ENCODE measurements at regions not wholly inside any gene's neighbourhood (a gene's known extent, or its start where the extent isn't known, plus 50 kb on each side); places are given as distances from the start of the nearest gene placed in this dataset.

DNA sequence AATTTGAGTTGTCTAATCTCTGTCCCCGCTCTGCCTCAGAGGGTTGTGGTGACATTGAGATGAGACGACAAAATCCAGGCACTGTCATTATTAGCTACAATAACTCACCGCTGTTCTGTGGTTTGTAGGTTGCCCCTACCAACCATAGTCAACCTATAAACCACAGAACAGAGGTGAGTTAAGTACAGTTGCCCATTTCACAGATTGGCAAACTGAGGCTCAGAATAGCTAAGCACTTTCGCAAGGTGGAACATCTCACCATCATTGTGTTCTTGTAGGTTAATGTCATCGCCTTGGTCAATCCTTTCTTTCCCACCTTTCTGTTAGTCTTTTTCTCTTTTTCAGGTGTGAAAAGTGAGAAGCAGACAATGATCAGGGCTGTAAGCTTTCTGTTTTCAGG is 63.4 kb upstream of the LHX5 start:
- TF ChIP-seq, protein P1, sequence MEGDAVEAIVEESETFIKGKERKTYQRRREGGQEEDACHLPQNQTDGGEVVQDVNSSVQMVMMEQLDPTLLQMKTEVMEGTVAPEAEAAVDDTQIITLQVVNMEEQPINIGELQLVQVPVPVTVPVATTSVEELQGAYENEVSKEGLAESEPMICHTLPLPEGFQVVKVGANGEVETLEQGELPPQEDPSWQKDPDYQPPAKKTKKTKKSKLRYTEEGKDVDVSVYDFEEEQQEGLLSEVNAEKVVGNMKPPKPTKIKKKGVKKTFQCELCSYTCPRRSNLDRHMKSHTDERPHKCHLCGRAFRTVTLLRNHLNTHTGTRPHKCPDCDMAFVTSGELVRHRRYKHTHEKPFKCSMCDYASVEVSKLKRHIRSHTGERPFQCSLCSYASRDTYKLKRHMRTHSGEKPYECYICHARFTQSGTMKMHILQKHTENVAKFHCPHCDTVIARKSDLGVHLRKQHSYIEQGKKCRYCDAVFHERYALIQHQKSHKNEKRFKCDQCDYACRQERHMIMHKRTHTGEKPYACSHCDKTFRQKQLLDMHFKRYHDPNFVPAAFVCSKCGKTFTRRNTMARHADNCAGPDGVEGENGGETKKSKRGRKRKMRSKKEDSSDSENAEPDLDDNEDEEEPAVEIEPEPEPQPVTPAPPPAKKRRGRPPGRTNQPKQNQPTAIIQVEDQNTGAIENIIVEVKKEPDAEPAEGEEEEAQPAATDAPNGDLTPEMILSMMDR (tag by site-specific recombination; IDR thresholded peaks at IDR 0.05) = no peak
- no peak for TF ChIP-seq ZNF19 (tag by site-specific recombination; IDR thresholded peaks at IDR 0.05; ENCODE audit: low read depth)
- TF ChIP-seq ZBTB1 (tag by site-specific recombination; IDR thresholded peaks at IDR 0.05) = no peak
- TF ChIP-seq, protein P2, sequence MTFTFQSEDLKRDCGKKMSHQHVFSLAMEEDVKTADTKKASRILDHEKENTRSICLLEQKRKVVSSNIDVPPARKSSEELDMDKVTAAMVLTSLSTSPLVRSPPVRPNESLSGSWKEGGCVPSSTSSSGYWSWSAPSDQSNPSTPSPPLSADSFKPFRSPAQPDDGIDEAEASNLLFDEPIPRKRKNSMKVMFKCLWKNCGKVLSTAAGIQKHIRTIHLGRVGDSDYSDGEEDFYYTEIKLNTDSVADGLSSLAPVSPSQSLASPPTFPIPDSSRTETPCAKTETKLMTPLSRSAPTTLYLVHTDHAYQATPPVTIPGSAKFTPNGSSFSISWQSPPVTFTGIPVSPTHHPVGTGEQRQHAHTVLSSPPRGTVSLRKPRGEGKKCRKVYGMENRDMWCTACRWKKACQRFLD (tag by site-specific recombination; IDR thresholded peaks at IDR 0.05) = no peak
- no peak for TF ChIP-seq YY1 (tag by site-specific recombination; IDR thresholded peaks at IDR 0.05)
- no peak for TF ChIP-seq GFI1B (tag by site-specific recombination; IDR thresholded peaks at IDR 0.05)
- TF ChIP-seq, protein P3, sequence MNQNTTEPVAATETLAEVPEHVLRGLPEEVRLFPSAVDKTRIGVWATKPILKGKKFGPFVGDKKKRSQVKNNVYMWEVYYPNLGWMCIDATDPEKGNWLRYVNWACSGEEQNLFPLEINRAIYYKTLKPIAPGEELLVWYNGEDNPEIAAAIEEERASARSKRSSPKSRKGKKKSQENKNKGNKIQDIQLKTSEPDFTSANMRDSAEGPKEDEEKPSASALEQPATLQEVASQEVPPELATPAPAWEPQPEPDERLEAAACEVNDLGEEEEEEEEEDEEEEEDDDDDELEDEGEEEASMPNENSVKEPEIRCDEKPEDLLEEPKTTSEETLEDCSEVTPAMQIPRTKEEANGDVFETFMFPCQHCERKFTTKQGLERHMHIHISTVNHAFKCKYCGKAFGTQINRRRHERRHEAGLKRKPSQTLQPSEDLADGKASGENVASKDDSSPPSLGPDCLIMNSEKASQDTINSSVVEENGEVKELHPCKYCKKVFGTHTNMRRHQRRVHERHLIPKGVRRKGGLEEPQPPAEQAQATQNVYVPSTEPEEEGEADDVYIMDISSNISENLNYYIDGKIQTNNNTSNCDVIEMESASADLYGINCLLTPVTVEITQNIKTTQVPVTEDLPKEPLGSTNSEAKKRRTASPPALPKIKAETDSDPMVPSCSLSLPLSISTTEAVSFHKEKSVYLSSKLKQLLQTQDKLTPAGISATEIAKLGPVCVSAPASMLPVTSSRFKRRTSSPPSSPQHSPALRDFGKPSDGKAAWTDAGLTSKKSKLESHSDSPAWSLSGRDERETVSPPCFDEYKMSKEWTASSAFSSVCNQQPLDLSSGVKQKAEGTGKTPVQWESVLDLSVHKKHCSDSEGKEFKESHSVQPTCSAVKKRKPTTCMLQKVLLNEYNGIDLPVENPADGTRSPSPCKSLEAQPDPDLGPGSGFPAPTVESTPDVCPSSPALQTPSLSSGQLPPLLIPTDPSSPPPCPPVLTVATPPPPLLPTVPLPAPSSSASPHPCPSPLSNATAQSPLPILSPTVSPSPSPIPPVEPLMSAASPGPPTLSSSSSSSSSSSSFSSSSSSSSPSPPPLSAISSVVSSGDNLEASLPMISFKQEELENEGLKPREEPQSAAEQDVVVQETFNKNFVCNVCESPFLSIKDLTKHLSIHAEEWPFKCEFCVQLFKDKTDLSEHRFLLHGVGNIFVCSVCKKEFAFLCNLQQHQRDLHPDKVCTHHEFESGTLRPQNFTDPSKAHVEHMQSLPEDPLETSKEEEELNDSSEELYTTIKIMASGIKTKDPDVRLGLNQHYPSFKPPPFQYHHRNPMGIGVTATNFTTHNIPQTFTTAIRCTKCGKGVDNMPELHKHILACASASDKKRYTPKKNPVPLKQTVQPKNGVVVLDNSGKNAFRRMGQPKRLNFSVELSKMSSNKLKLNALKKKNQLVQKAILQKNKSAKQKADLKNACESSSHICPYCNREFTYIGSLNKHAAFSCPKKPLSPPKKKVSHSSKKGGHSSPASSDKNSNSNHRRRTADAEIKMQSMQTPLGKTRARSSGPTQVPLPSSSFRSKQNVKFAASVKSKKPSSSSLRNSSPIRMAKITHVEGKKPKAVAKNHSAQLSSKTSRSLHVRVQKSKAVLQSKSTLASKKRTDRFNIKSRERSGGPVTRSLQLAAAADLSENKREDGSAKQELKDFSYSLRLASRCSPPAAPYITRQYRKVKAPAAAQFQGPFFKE (tag by site-specific recombination; IDR thresholded peaks at IDR 0.05; ENCODE audit: borderline replicate concordance) = no peak

Data from HEK293 (cell line).